Activated CD4-positive, alpha-beta T cell treated with anti-CD3 and anti-CD28 coated beads, Interleukin-2, amount 50 U/mL, for 16 hours (primary cell): ENCODE measurements at regions not wholly inside any gene's neighbourhood (a gene's known extent, or its start where the extent isn't known, plus 50 kb on each side); places are given as distances from the start of the nearest gene placed in this dataset.
A peak's percentile ranks its signal among the peaks of the same experiment; 100 is the strongest.

Source experiments
- DNase-seq: peaks from one replicate; pipeline ENCODE4 v3.0.0-alpha.2; 2020

DNA sequence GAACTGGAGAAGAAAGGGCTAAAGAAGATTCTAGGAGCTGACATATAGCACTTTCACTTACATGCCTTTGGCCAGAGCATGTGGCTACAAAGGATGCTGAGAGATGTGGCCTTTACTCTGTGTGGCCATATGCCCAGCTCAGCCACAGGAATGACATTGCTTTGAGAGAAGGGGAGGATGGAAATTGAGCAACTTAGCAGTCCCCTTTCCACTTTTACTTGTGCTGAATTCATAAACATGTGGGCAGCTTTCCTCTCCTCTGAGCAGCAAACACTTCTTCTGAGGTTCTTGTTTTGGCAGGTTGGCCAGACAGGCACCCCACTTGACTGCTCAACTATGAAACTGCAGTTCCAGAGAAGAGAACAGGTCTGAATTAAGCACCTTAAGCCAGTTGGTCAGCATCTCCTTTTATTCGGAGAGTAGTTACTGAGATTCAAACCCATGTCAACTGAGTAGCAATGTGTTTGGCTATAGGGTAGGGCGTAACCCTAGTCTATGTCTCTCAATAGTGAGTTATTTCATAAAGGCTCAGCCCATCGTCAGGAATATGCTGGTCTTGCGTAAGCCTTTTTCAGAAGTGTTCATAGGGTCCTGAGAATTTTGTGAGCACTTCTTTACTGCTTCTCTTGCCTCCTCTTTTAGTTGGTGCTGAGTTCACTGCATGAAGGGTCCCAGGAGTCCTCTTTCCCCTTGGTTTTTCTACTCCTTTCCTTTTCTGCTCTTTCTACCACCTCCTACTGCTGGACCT lies 134.5 kb downstream of the PALM2AKAP2 start:
- no peak for DNase-seq

GRCh38 chr9:109916316-109916715 lies 136.3 kb downstream of the PALM2AKAP2 start:
- no peak for DNase-seq

DNA sequence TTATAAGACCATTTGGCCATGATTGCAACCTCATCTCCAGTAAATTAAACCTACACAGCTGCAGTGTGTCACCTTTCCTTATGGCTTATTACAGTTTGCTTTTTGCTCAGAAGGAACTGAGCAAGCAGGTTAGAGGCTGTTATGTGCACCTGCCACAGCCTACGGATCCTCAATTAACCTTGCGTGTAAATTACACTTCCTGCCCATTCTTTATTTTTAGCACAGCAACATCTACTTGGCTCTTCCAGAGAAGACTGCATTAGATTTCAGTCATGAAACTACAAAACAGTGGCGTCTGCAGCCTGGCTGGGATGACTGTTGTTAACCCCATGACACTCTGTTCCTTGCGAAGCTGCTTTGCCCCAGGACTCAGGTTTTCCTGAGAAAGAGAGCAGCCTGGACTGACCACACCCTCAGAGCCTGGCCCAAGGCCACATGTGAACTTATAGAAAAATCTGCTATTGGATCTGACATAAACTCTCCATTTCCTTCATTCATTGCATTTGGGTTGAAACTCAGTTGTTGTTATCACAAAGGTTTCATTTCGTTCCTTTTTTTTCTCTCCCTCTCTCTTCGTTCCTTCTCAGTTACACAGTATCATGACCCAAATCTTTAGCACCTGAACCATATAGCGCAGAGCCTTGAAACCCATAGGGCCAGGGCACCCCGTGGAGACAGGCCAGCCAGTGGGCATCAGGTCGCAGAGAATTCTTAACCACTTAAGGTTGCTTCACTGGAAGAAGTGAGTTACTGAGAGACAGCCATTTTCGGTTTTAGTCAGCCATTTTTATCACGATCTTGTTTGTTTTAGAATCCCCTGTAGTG lies 138.6 kb downstream of the PALM2AKAP2 start:
- peak; percentile 81 for DNase-seq

DNA sequence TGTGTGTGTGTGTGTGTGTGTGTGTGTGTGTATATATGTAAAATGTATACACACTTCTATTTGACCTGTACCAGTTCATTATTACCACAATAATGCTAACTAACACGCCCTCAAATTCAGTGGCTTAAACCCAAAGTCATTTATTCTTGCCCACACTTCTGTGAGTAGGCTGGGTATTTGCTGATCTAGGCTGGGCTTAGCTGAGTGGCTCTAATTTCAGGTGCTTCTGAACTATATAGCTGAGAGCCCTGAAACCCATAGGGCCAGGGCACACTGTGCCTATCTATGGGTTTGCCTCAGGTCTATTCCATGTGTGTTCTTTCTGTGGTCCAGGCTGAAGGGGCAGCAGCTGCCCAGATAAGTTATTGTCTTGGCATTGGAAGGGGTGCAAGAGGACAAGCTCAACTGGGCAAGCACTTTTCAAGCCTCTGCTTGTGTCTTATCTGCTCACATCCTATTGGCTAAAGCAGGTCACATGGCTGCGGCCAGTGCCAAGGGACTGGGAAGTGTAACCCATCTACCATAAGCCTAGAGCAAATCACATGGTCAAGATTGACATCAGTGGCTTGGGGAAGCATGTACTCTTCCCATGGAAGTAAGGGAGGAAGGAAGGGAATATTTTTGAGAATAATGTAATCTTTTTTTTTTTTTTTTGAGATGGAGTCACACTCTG lies 139.9 kb downstream of the PALM2AKAP2 start:
- DNase-seq: no peak

DNA sequence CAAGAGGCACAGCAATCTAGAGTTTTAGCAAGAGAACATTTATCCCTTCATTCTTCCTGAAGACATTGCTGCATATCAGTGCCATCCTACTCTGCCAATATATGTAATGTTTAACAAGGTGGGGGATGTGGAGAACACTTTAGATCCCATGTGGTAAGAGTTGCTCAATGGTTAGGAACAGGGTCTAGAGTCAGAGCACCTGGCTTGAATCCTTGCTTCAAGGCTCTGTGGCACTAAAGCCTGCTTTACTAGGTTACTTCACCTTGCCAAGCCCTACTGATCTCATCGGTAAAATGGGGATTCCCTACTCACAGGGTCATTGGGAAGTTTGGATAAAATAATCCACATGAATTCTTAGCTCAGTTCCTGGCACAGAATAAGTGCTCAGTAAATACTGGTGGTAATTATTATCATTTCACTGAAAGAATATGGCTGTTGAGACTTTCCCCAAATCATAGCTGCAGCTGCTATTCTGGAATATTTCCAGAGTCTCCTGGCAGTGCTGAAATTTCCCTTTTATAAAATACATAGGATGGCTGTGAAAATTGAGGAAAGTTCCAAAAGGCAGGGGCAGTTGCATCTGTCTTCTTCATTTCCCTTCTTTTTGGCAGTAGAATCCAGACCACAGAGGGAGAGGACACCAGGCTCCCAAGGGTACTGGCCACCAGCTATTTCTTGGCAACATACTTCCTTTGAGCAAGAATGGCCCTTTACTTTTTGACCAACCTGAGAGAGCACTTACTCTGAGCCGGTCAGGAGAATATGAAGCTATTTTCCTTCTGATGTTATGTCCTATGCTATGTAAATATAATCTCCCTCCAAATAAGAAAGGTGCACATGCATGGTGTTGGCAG lies 142.8 kb downstream of the PALM2AKAP2 start:
- no peak for DNase-seq

DNA sequence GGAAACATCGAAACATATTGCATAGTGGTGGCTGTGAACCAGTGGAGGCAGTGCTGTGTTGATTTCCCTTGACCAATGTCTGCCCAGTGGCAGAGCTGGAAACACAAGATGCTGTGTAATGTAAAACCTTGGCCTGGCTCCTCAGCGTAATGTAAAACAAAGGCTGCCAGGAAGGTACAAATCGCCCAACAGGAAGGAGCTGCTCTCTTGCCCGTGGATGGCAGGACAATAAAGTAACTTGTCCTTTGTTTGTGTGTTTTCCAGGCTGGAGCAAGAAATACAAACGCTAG lies 143.4 kb downstream of the PALM2AKAP2 start:
- no peak for DNase-seq

- no peak for DNase-seq
Observed at GRCh38 chr9:109923806-109924205, 143.8 kb downstream of the PALM2AKAP2 start.

- no peak for DNase-seq
Observed at GRCh38 chr9:109925799-109926198, 145.8 kb downstream of the PALM2AKAP2 start.

DNA sequence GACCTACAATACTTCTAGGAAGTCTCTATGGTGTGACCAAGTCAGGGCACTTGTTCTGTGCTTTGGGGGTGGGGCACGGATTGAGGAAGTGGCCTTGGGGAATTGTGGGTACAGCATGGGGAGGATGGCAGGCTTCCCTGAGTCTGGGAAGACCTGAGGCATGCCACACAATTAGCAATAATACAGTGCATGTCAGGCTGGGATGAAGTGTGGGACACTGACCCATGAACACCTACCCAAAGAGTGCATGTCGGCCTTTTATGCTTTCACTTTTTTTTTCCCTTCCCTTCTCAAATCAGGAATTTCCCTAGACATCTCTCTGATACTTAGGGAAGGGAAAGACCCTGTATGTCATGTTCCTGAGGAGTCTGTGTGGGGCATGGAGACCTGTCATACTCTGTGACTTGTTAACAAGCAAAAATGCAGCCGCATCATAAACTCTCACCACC lies 146.4 kb downstream of the PALM2AKAP2 start:
- DNase-seq: no peak

DNA sequence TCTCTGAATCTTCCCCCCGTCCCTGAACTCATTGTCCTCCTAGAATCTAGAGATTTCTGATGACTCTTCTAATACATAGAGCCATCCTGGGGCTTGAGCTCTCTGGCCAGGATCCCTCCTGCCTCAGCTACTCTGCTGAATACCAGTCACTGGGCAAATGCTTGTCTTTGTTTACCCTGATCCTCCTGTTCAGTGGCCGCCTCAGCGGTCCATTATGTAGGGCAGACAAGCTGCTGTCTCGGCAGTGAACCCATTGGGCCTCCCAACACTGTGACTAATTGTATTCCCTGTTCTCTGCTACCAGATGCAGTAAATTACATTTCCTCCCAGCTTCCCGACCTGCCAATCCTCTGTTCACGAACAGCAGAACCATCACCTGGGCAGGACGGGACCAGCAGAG lies 151.6 kb downstream of the PALM2AKAP2 start:
- DNase-seq: no peak

DNA sequence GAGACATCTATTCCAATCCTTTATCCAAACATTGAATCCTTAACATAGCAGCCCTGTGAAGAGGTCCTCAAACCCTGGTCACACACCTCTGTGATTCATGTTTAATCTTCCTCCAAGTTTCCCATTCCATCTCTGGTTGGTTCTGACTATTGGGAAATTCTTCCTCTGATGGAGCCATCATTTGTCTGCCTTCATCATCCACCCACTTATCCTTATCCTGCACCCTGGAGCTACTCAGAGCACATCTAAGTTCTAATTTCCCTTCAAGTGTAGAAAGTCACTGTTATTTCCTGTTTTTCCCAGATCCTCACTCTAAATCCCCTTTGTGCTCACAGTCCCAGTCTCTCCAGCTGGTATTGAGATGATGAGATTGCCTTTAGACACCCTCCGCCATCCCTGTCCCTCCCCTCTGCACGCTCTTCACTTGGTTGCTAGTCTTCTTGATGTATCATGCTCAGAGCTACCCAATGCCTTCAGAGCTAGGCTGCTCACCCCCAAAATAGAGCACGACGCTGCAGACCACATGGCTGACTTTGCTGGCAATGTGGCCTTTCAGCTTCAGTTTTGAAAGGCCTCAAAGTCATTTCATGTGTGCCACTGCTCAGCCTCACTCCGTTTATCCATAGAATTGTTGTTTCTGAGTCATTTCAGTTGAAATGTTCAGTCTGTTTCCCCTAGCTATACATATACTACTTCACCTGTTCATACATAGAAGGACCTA lies 154.3 kb downstream of the PALM2AKAP2 start:
- DNase-seq: peak; percentile 62

- peak; percentile 26 for DNase-seq
Observed at GRCh38 chr9:109934857-109935215, 154.8 kb downstream of the PALM2AKAP2 start.

GRCh38 chr9:109935406-109936087 lies 155.5 kb downstream of the PALM2AKAP2 start:
- DNase-seq: peak; percentile 35

DNA sequence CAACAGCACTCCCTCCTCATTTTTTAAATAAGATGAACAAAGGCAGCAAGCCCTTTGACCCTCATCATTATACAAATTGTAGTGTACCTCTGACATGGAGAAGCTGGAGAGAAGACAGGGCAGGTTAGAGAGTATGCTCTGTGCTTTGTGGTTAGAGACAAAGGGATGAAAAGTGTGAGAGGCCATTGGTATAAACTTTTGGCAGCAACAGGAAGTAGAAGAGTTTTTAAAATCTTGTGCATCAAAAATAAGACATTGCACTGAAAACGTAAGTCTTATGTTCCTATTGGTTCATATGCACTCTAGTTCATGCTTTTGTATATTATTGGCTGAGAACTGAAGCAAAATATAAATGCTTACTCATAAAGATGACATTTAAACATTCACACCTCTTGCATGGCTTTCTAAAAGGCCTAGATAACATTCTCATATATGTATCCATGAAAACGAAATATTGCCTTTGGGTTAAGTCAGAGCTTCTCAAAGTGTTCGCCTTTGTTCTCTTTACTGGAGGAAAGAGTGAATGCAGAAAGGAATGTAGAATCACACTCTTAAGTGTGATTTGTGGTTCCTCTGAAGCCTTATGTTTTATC lies 158.0 kb downstream of the PALM2AKAP2 start:
- no peak for DNase-seq

DNA sequence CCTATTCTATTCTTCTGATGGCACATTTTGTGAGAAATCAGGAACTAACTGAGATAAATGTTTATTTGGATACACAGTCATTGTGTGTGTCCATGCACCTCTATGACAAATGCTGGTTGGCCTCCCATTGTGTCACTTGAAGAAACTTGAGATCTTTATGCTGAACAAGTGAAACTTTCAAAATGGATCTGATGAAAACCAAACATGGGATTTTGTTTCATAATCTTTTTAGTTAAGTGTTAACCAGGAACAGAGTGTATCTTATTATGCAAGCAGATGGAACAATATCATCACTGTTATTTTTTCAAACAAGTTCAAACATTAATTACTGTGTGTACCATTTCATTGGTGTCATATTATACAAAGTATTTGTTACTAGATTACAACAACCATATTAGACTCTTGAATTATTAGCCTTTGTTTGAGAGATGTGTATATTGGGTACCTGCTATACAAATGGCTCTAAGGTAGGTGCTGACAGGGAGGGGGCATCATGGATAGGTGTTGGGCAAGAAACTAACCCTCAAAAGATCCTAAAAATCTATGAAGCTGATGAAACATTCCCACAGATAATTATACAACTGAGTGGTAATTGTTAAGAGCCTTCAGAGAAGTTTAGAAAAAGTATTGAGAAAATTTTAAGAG lies 159.8 kb downstream of the PALM2AKAP2 start:
- no peak for DNase-seq

DNA sequence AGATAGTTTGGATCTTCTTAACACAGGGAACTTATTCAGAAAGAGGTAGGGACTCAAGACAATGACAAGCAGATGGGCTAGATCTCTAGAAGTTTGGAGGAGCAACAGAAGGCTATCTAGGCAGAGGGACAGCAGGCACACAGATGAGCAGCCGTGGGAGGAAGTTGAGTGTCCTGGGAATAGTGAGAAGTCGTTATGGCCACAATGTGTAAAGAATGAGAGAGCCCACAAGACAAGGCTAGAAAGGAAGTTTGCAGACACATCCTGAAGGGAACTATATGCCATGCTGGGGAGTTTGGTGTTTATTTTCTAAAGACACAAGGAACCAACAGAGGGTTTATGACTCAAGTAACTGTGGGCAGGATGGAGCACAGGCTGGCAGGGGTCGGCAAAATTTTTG lies 160.6 kb downstream of the PALM2AKAP2 start:
- no peak for DNase-seq

DNA sequence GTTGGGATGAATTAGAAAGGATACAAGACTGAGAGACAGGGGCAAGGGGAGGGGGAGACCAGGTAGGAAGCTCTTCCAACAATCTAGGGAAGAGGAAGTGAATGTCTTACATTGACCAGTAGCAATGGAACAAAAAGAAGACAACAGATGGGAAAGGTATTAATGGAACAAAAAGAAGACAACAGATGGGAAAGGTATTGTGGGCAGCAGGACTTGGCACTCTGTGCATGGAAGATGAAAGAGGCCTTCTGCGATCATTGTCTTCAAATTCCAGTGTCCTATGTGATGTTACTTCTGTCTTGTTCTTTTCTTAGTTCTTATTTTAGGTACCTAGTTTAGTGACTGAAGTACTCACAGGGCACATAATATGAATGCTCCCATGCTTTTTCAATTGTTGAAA lies 161.8 kb downstream of the PALM2AKAP2 start:
- DNase-seq: no peak

DNA sequence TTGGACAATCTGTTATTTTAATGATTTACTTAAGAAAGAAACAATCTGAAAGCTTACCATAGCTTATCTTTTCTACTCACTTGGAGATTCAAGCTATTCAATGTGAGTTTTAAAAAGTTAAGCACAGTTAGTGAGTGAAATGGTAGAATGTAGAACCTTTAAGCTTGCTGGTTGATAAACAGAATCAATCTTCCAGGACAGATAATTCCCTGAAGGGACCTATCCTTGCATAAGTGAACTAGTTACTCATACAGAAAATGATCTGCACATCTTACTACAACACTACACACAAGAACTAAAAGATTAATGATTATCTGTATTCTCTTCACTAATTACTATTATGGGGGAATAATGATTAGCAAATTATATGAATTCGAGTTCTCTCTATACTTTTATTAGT lies 165.6 kb downstream of the PALM2AKAP2 start:
- DNase-seq: no peak

GRCh38 chr9:109948453-109948852 lies 168.5 kb downstream of the PALM2AKAP2 start:
- DNase-seq: no peak

DNA sequence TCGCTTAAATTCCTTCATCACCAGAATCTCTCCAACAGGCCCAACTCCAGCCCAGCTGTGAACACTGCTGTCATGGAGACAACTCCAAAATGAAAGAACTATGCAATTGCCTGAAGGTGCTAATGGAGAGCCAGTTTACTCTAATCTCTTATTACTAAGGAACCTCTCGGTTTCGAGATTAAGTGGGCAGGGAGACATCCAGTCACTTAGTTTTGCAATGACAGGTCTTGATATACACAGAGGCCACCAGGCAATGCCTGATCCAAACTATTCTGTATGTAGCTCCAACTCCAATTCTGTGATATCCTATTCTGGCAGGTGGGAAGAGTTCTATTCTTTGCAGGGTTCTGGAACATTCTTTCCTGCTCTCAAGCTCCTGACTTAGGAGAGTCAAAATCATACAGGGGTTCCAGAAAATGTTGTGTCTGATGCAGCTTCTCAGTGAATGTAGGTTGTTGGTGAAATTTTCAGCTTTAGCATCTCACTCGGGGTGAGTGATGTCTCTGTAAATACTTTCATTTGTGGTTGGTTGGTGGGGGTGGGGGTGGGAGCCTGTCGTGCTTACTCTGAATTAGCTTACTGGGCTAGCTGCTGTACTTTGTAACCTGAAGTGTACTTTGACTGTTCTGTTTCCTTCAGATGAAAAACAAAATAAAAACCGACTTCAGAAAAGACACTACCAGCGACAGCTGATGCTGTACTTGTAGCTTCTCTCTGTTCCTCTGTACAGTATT lies 170.9 kb downstream of the PALM2AKAP2 start:
- DNase-seq: peak; percentile 84
